ENCODE measurements at regions not wholly inside any gene's neighbourhood (a gene's known extent, or its start where the extent isn't known, plus 50 kb on each side); places are given as distances from the start of the nearest gene placed in this dataset.

DNA sequence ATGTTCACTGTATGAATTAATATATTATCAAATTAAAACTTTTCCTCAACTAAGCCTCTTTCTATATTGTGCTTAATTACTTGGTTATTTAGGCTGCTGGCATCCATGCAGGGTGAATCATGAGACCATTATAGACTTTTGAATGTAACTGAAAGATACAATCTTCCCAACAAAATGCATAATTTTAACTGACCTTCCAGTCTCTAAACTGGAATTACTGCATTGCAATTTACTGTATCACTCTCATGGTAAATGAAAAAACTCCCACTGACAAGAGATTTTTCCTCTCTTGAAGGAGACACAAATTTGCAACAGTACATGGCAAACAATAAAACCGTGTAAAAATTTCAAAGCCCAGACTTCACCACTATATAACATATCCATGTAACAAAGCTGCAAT, 349.5 kb downstream of the DRD1 start:
- TF ChIP-seq, protein P1, sequence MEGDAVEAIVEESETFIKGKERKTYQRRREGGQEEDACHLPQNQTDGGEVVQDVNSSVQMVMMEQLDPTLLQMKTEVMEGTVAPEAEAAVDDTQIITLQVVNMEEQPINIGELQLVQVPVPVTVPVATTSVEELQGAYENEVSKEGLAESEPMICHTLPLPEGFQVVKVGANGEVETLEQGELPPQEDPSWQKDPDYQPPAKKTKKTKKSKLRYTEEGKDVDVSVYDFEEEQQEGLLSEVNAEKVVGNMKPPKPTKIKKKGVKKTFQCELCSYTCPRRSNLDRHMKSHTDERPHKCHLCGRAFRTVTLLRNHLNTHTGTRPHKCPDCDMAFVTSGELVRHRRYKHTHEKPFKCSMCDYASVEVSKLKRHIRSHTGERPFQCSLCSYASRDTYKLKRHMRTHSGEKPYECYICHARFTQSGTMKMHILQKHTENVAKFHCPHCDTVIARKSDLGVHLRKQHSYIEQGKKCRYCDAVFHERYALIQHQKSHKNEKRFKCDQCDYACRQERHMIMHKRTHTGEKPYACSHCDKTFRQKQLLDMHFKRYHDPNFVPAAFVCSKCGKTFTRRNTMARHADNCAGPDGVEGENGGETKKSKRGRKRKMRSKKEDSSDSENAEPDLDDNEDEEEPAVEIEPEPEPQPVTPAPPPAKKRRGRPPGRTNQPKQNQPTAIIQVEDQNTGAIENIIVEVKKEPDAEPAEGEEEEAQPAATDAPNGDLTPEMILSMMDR (IDR thresholded peaks at IDR 0.05), result no peak
- TF ChIP-seq POLR2A (IDR thresholded peaks at IDR 0.05), result no peak
